Naive B cell (primary cell): ENCODE measurements at regions not wholly inside any gene's neighbourhood (a gene's known extent, or its start where the extent isn't known, plus 50 kb on each side); places are given as distances from the start of the nearest gene placed in this dataset.

Experiments
- ATAC-seq, 2 donors: fragments of 150-1000 bp; cut with Tn5 transposase; 2 replicates each; pipeline ENCODE4 v1.10.0; 2021; ENCODE audit warnings: low read depth in 2 of 2, mild to moderate bottlenecking in 2 of 2, moderate library complexity in 2 of 2
- DNase-seq: peaks from one replicate; pipeline ENCODE4 v3.0.0; 2022
- H3K27ac Mint-ChIP-seq, 6 donors: one replicate each; pipeline ENCODE4 v1.8.0; 2020 to 2022; ENCODE audit warnings: mild to moderate bottlenecking in 6 of 6, mixed read lengths in 6 of 6, moderate library complexity in 5 of 6, inconsistent platforms in 2 of 6
- H3K27me3 Mint-ChIP-seq, 3 donors: one replicate each; pipeline ENCODE4 v1.8.0; 2021 to 2022; ENCODE audit warnings: mixed read lengths in 3 of 3, mild to moderate bottlenecking in 1 of 3
- H3K36me3 Mint-ChIP-seq, 2 donors: one replicate each; pipeline ENCODE4 v1.8.0; 2020 to 2022; ENCODE audit warnings: mixed read lengths in 2 of 2, inconsistent platforms in 1 of 2, mild to moderate bottlenecking in 1 of 2
- H3K4me1 Mint-ChIP-seq, 3 donors: one replicate each; pipeline ENCODE4 v1.8.0; 2020 to 2022; ENCODE audit warnings: mixed read lengths in 3 of 3, inconsistent platforms in 1 of 3, mild to moderate bottlenecking in 1 of 3, moderate library complexity in 1 of 3
- H3K4me3 Mint-ChIP-seq, 8 donors: one replicate each; pipeline ENCODE4 v1.8.0; 2020 to 2022; ENCODE audit warnings: mild to moderate bottlenecking in 8 of 8, mixed read lengths in 8 of 8, moderate library complexity in 8 of 8, inconsistent platforms in 2 of 8
- H3K9me3 Mint-ChIP-seq, 7 donors: one replicate each; pipeline ENCODE4 v1.8.0; 2020 to 2022; ENCODE audit warnings: mixed read lengths in 7 of 7, mild to moderate bottlenecking in 5 of 7, inconsistent platforms in 2 of 7, moderate library complexity in 1 of 7

- no peak overlapping the region for H3K4me3 Mint-ChIP-seq
- no peaks in the 10 kb centered on the region for H3K36me3 Mint-ChIP-seq
- H3K27ac Mint-ChIP-seq: no peak overlapping the region
- peaks cover 18 to 28% (median 23%) of the 10 kb centered on the region in 3 donors for H3K27me3 Mint-ChIP-seq
- peaks cover 0 to 10% (median 0%) of the 10 kb centered on the region in 7 donors for H3K9me3 Mint-ChIP-seq
- H3K4me1 Mint-ChIP-seq: no peaks in the 10 kb centered on the region
- no peak for DNase-seq
- no peak for ATAC-seq
These were observed 116.3 kb downstream of the MAF start for GRCh38 chr16:79484237-79484636.

DNA sequence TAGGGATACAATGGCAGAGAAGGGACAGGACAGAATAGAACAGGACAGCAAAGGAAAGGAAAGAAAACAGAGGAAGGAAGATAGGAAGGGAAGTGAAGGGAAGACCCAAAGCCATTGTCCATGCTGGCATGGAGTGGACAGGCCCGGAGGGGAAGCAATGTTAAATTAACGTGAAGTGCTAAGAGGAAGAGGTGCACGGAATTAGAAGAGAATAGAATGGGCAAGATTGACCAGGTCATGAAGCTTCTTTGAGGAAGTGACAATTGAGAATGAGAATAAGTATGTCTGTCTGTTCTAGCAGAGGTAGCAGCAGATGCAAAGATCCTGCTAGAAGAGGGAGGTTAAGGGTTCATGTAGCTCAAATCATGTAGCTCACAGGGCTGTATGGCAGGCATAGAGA lies 117.2 kb downstream of the MAF start:
- DNase-seq (no peak), ATAC-seq (no peak)
- H3K9me3 Mint-ChIP-seq: peaks cover 0 to 6% (median 0%) of the 10 kb centered on the region in 7 donors
- H3K27me3 Mint-ChIP-seq: peaks cover 14 to 22% (median 16%) of the 10 kb centered on the region in 3 donors
- no peak overlapping the region for H3K27ac Mint-ChIP-seq
- H3K4me3 Mint-ChIP-seq: no peak overlapping the region
- H3K36me3 Mint-ChIP-seq: no peaks in the 10 kb centered on the region
- H3K4me1 Mint-ChIP-seq: no peaks in the 10 kb centered on the region

DNA sequence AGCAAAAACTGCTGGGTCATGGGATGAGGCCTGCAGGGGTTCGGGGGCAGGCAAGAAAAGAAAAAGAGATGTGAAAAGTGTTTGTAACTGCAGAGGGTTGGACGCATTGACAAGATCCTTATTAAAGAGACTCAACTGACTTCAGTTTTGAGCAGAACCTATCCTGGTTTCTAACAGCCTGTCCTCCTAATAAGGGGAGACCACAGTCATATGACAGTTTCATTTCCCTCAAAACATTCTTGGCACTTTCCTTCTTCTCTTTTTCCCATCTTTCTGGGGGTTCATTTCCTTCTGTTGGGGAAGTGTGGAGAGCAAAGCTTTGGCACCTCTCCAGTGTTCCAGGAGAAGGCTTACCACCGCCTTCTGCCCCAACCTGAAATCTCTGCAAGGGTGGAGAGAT lies 118.5 kb downstream of the MAF start:
- peak overlapping the region in 1 of 6 donors; percentile 49 for H3K27ac Mint-ChIP-seq
- peaks cover 0 to 6% (median 0%) of the 10 kb centered on the region in 7 donors for H3K9me3 Mint-ChIP-seq
- no peak overlapping the region for H3K4me3 Mint-ChIP-seq
- no peaks in the 10 kb centered on the region for H3K36me3 Mint-ChIP-seq
- H3K27me3 Mint-ChIP-seq: peaks cover 14 to 22% (median 16%) of the 10 kb centered on the region in 3 donors
- no peak for DNase-seq
- no peaks in the 10 kb centered on the region for H3K4me1 Mint-ChIP-seq
- no peak for ATAC-seq

DNA sequence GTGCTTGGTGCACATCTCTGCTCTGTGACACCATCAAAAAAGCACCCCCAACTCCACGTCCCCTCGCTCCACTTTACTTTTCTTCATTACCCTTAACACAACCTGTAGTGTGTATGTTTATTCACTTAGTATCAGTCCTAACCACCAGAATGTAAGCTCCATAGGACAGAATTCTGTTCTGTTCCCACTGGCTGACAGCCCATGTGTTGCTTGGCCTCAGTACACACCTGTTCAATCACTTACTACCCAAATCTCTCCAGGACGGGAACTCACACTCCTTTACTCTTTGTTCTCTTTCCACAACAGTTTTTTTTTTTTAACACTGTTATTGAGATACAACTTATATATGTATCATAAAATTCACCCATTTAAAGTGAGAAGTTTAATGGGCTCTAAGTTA lies 119.6 kb downstream of the MAF start:
- Mint-ChIP-seq H3K4me3 (no peak overlapping the region), H3K4me1 (no peaks in the 10 kb centered on the region), H3K9me3 (peaks cover 0 to 6% (median 0%) of the 10 kb centered on the region in 7 donors), H3K27ac (no peak overlapping the region), H3K27me3 (peaks cover 14 to 22% (median 16%) of the 10 kb centered on the region in 3 donors), H3K36me3 (no peaks in the 10 kb centered on the region)
- ATAC-seq (no peak), DNase-seq (no peak)

DNA sequence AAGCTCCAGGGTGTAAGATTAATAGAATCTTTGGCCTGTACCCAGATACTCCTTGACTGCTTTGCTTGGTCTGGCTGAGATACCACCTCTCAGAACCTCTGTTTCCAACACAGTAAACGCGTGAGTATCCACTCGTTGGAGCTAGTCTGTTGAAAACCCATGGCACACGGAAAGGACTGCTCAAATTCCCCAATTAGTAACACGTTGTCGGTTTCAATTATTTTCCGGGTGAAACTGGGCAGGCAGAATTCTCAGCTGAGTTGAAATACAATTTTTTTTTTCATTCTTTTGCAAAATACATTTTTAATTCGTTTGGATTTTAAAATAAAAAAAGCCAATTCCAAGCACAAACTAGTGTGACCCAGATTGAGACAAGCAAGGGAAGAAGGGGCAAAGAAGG lies 120.5 kb downstream of the MAF start:
- no peaks in the 10 kb centered on the region for H3K36me3 Mint-ChIP-seq
- no peak overlapping the region for H3K27ac Mint-ChIP-seq
- no peak for ATAC-seq
- no peak for DNase-seq
- H3K9me3 Mint-ChIP-seq: peaks cover 0 to 6% (median 0%) of the 10 kb centered on the region in 7 donors
- no peak overlapping the region for H3K4me3 Mint-ChIP-seq
- no peaks in the 10 kb centered on the region for H3K4me1 Mint-ChIP-seq
- peaks cover 14 to 22% (median 16%) of the 10 kb centered on the region in 3 donors for H3K27me3 Mint-ChIP-seq

DNA sequence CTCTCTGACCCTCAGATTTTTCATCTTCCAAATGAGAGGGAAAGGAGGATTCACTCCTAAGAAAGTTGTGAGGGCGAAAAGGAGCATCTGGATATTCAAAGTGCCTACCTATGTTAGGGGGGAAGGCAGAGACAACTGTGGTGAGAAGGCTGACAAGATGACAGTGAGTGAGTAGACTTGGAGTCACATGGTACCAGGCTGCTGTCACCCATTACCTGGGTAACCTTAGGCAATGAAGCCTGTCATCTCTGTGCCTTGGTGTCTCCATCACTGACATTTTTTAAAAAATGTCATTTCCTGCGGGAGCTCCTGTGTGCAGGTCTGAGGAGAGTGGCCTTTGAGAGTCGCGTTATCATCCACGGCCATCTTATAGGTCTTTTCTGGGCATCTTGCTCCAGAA lies 124.0 kb downstream of the MAF start:
- no peak overlapping the region for H3K4me3 Mint-ChIP-seq
- H3K36me3 Mint-ChIP-seq: no peaks in the 10 kb centered on the region
- H3K4me1 Mint-ChIP-seq: no peaks in the 10 kb centered on the region
- H3K27me3 Mint-ChIP-seq: peaks cover 14 to 21% (median 18%) of the 10 kb centered on the region in 3 donors
- peaks cover 0 to 5% (median 0%) of the 10 kb centered on the region in 7 donors for H3K9me3 Mint-ChIP-seq
- ATAC-seq: no peak
- no peak overlapping the region for H3K27ac Mint-ChIP-seq
- DNase-seq: no peak

DNA sequence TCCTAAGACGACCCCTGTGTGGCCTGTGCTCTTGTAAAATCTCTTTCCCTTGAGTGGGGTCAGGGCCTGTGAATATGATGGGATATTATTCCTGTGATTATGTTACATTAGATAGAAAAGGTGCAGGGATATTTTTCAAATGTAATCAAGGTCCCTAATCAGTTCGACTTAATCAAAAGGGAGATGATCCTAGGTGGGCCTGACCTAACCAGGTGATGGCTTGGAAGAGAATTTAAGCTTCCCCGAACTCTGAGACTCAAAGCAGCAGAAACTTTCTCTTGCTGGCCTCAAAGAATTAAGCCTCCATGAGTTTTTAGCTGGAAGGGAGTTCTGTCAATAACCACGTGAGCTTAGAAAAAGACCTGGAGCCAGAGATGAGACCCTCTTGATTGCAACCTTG lies 124.7 kb downstream of the MAF start:
- Mint-ChIP-seq H3K27ac (peak overlapping the region in 1 of 6 donors; percentile 5), H3K4me1 (no peaks in the 10 kb centered on the region), H3K4me3 (no peak overlapping the region), H3K27me3 (peaks cover 7 to 18% (median 14%) of the 10 kb centered on the region in 3 donors), H3K36me3 (no peaks in the 10 kb centered on the region), H3K9me3 (peaks cover 0 to 5% (median 0%) of the 10 kb centered on the region in 7 donors)
- DNase-seq: no peak
- ATAC-seq: no peak

DNA sequence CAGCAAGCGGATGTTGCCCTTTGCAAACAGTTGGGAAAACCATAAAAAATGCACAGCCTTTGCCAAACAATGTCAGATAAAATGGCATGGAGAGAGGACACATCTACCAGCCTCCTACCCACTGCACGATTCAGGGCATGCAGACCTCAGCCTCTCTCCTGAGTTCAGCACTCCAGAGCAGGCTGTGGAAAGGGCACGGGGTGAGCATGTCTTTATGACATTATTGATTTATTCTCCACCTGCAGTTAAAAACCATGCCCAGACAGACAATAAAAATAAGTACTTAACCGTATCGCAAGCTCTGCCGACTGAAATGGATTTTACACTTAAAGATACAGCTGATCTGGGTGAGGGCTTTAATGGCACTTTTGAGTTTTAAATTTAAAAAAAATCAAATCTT lies 127.1 kb downstream of the MAF start:
- no peak for ATAC-seq
- Mint-ChIP-seq H3K27ac (no peak overlapping the region), H3K36me3 (no peaks in the 10 kb centered on the region), H3K4me1 (no peaks in the 10 kb centered on the region), H3K9me3 (no peaks in the 10 kb centered on the region), H3K27me3 (peaks cover 12 to 19% (median 18%) of the 10 kb centered on the region in 3 donors), H3K4me3 (no peak overlapping the region)
- DNase-seq: no peak

- Mint-ChIP-seq H3K9me3 (no peaks in the 10 kb centered on the region), H3K4me1 (no peaks in the 10 kb centered on the region), H3K27ac (peak overlapping the region in 1 of 6 donors; percentile 17), H3K27me3 (peaks cover 12 to 19% (median 18%) of the 10 kb centered on the region in 3 donors), H3K4me3 (no peak overlapping the region), H3K36me3 (no peaks in the 10 kb centered on the region)
- ATAC-seq: no peak
- no peak for DNase-seq
These were observed 128.1 kb downstream of the MAF start for GRCh38 chr16:79472426-79472825.

DNA sequence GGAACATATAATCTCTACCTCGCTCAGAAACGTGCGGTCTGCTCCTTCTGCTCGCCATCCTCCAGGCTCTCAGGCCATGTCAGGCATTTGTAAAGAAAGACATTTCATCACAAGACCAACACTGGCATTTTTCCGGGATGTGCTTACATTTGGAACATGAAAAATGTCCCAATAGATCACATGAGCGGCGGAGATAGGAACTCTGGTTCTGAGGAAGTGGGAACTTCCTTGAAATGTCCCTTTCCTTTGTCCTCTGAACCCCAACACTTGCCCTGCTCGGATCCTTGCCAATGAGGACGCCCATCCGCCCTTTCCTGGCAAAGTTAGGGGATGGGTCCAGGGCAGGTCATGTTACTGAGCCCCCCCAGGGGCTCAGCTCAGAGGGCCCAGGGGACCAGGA lies 130.5 kb downstream of the MAF start:
- peaks cover 12 to 26% (median 19%) of the 10 kb centered on the region in 3 donors for H3K27me3 Mint-ChIP-seq
- H3K36me3 Mint-ChIP-seq: no peaks in the 10 kb centered on the region

GRCh38 chr16:79468631-79469030 lies 131.9 kb downstream of the MAF start:
- no peaks in the 10 kb centered on the region for H3K36me3 Mint-ChIP-seq
- H3K4me1 Mint-ChIP-seq: no peaks in the 10 kb centered on the region
- DNase-seq (no peak), ATAC-seq (no peak)
- H3K4me3 Mint-ChIP-seq: no peak overlapping the region
- H3K27ac Mint-ChIP-seq: no peak overlapping the region
- peaks cover 6 to 14% (median 13%) of the 10 kb centered on the region in 3 donors for H3K27me3 Mint-ChIP-seq
- no peaks in the 10 kb centered on the region for H3K9me3 Mint-ChIP-seq

More for the DNA sequence above, 130.5 kb downstream of the MAF start:
- H3K4me1 Mint-ChIP-seq: no peaks in the 10 kb centered on the region
- ATAC-seq (no peak), DNase-seq (no peak)
- no peak overlapping the region for H3K4me3 Mint-ChIP-seq
- H3K27ac Mint-ChIP-seq: peak overlapping the region in 1 of 6 donors; percentile 36
- H3K9me3 Mint-ChIP-seq: no peaks in the 10 kb centered on the region

DNA sequence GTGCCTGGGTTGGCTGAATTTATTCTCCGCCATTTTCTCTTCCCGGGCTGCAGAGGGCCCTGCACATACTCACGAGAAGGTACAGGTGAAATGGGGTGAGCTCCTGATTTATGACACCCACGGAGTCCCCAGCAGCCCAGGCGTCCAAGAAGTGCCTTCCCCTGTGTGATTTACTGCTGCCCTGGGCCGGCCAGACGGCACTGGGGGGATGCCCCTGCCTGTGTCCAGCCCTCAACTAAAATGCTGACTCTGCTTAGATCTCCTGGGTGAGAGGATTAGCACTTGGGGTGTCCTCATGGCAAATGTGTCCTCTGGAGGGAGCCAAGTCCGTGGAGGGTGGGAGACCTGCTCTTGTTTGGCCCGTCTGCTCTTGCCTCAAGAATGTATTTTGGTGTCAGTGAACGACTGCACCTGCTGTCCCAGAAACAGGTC lies 132.4 kb downstream of the MAF start:
- Mint-ChIP-seq H3K4me1 (no peaks in the 10 kb centered on the region), H3K36me3 (no peaks in the 10 kb centered on the region), H3K4me3 (no peak overlapping the region), H3K27ac (no peak overlapping the region), H3K27me3 (peaks cover 7 to 12% (median 12%) of the 10 kb centered on the region in 3 donors), H3K9me3 (no peaks in the 10 kb centered on the region)
- DNase-seq: no peak
- no peak for ATAC-seq

DNA sequence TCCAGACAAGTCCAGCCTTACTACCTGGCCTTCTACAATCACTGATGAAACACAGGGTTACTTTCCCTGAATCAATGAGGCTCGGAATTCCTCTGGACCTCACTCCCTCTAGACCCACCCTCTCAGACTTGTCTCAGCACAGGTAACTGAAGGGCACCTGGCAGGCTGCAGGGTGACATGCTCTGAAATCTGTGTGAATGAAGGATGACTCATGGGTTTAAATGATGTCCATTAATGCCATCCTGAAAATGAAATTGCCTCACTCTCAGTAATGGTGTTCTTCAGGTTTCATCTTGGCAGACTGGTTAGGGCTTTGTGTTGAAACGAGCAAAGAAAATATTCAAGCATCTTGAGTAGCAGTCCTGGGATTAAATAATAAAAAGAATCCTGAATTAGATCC lies 134.4 kb downstream of the MAF start:
- no peaks in the 10 kb centered on the region for H3K36me3 Mint-ChIP-seq
- DNase-seq: no peak
- ATAC-seq: no peak
- peaks cover 12 to 18% (median 17%) of the 10 kb centered on the region in 3 donors for H3K27me3 Mint-ChIP-seq
- H3K9me3 Mint-ChIP-seq: no peaks in the 10 kb centered on the region
- no peaks in the 10 kb centered on the region for H3K4me1 Mint-ChIP-seq
- H3K4me3 Mint-ChIP-seq: no peak overlapping the region
- no peak overlapping the region for H3K27ac Mint-ChIP-seq

GRCh38 chr16:79463841-79464240 lies 136.7 kb downstream of the MAF start:
- H3K4me1 Mint-ChIP-seq: no peaks in the 10 kb centered on the region
- no peaks in the 10 kb centered on the region for H3K36me3 Mint-ChIP-seq
- no peak overlapping the region for H3K27ac Mint-ChIP-seq
- H3K27me3 Mint-ChIP-seq: peaks cover 7 to 21% (median 21%) of the 10 kb centered on the region in 3 donors
- H3K4me3 Mint-ChIP-seq: no peak overlapping the region
- DNase-seq: no peak
- ATAC-seq: no peak
- no peaks in the 10 kb centered on the region for H3K9me3 Mint-ChIP-seq

GRCh38 chr16:79456036-79456435 lies 144.5 kb downstream of the MAF start:
- no peak overlapping the region for H3K4me3 Mint-ChIP-seq
- H3K9me3 Mint-ChIP-seq: no peaks in the 10 kb centered on the region
- DNase-seq (no peak), ATAC-seq (no peak)
- H3K27ac Mint-ChIP-seq: no peak overlapping the region
- no peaks in the 10 kb centered on the region for H3K36me3 Mint-ChIP-seq
- peaks cover 4 to 18% (median 12%) of the 10 kb centered on the region in 3 donors for H3K27me3 Mint-ChIP-seq
- H3K4me1 Mint-ChIP-seq: no peaks in the 10 kb centered on the region
